ENCODE measurements at regions not wholly inside any gene's neighbourhood (a gene's known extent, or its start where the extent isn't known, plus 50 kb on each side); places are given as distances from the start of the nearest gene placed in this dataset.

DNA sequence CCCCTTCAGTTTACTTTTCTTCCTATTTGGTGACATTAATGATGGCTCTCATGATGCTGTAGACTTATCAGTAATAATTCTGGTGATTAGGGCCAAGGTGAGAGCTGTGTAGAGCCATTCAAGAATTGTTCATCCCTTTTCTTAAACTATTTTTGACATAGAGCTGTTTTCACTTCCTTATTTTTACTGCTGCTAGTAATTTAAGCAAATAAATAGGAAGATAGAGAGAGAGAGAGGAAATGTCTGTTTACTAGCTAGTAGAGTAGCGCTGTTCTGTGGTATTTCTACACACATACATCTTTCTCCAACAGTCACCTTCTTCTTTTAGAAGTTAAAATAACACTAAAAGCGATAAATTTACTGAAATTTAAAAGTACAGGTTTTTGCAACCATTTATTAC lies 678.0 kb upstream of the ZP4 start:
- TF ChIP-seq EZH2phosphoT487 (IDR thresholded peaks at IDR 0.05; ENCODE audit: low read length) (no peak), EZH2 (optimal IDR thresholded peaks at IDR 0.05; ENCODE audit: low read depth, low read length) (no peak)
- TF ChIP-seq, protein P1, sequence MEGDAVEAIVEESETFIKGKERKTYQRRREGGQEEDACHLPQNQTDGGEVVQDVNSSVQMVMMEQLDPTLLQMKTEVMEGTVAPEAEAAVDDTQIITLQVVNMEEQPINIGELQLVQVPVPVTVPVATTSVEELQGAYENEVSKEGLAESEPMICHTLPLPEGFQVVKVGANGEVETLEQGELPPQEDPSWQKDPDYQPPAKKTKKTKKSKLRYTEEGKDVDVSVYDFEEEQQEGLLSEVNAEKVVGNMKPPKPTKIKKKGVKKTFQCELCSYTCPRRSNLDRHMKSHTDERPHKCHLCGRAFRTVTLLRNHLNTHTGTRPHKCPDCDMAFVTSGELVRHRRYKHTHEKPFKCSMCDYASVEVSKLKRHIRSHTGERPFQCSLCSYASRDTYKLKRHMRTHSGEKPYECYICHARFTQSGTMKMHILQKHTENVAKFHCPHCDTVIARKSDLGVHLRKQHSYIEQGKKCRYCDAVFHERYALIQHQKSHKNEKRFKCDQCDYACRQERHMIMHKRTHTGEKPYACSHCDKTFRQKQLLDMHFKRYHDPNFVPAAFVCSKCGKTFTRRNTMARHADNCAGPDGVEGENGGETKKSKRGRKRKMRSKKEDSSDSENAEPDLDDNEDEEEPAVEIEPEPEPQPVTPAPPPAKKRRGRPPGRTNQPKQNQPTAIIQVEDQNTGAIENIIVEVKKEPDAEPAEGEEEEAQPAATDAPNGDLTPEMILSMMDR (IDR thresholded peaks at IDR 0.05; ENCODE audit: low read length), result no peak
- no peaks in the 10 kb centered on the region for H4K20me1 ChIP-seq (ENCODE audit: insufficient read depth, low read length)
- H3K27me3 ChIP-seq (replicated peaks; ENCODE audit: insufficient read depth, low read length), result no peaks in the 10 kb centered on the region
- peak; percentile 18 for DNase-seq
- H3K27ac ChIP-seq (ENCODE audit: low read length), result no peak overlapping the region
- H3K9me3 ChIP-seq (replicated peaks; ENCODE audit: insufficient read depth, low read length), result no peaks in the 10 kb centered on the region
- no peak overlapping the region for H2AFZ ChIP-seq (ENCODE audit: low read length)
- H3K9ac ChIP-seq (ENCODE audit: low read length), result no peak overlapping the region
- H3F3A ChIP-seq (ENCODE audit: insufficient read depth, low read length), result no peaks in the 10 kb centered on the region
- peaks cover 14% of the 10 kb centered on the region for H3K4me1 ChIP-seq (ENCODE audit: low read length)
- no peak overlapping the region for H3K4me3 ChIP-seq (ENCODE audit: low read length)
- H3K79me2 ChIP-seq (ENCODE audit: low read length), result no peaks in the 10 kb centered on the region
- 0 out of 2 replicates have a peak overlapping the region, but pooled peaks have one; percentile 5 for H3K4me2 ChIP-seq (ENCODE audit: low read depth, low read length)
- no peaks in the 10 kb centered on the region for H3K9me2 ChIP-seq (replicated peaks; ENCODE audit: insufficient read depth, low read length)
- H3K36me3 ChIP-seq (replicated peaks; ENCODE audit: insufficient read depth, low read length), result no peaks in the 10 kb centered on the region

DNA sequence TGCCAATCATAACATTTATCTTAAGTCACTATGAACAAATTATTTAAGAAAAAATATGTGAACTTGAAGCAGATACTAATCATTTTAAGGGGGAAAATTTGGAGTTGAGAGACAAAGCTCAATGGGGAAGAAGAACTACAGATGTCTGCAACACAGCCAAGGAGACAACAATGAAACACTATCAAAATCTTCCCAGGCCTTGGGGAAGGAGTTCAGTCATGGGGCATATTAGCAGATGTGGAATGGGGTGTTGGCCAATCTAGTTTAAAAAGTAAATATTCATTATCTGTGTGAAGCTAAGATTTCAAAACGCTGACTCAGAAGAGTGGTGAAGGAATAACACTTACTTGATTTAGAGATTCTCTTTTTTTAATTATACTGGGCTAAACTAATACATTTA lies 671.6 kb upstream of the ZP4 start:
- H2AFZ ChIP-seq (ENCODE audit: low read length), result no peak overlapping the region
- no peaks in the 10 kb centered on the region for H3K9me3 ChIP-seq (replicated peaks; ENCODE audit: insufficient read depth, low read length)
- H3K4me1 ChIP-seq (ENCODE audit: low read length), result no peaks in the 10 kb centered on the region
- no peaks in the 10 kb centered on the region for H3K27me3 ChIP-seq (replicated peaks; ENCODE audit: insufficient read depth, low read length)
- H3K4me2 ChIP-seq (ENCODE audit: low read depth, low read length), result no peak overlapping the region
- no peak overlapping the region for H3K27ac ChIP-seq (ENCODE audit: low read length)
- H3K9me2 ChIP-seq (replicated peaks; ENCODE audit: insufficient read depth, low read length), result no peaks in the 10 kb centered on the region
- no peak overlapping the region for H3K9ac ChIP-seq (ENCODE audit: low read length)
- TF ChIP-seq, protein P1 (IDR thresholded peaks at IDR 0.05; ENCODE audit: low read length), result no peak
- no peak for TF ChIP-seq EZH2phosphoT487 (IDR thresholded peaks at IDR 0.05; ENCODE audit: low read length)
- H3F3A ChIP-seq (ENCODE audit: insufficient read depth, low read length), result no peaks in the 10 kb centered on the region
- H3K4me3 ChIP-seq (ENCODE audit: low read length), result no peak overlapping the region
- DNase-seq, result no peak
- no peaks in the 10 kb centered on the region for H4K20me1 ChIP-seq (ENCODE audit: insufficient read depth, low read length)
- no peaks in the 10 kb centered on the region for H3K36me3 ChIP-seq (replicated peaks; ENCODE audit: insufficient read depth, low read length)
- no peaks in the 10 kb centered on the region for H3K79me2 ChIP-seq (ENCODE audit: low read length)

DNA sequence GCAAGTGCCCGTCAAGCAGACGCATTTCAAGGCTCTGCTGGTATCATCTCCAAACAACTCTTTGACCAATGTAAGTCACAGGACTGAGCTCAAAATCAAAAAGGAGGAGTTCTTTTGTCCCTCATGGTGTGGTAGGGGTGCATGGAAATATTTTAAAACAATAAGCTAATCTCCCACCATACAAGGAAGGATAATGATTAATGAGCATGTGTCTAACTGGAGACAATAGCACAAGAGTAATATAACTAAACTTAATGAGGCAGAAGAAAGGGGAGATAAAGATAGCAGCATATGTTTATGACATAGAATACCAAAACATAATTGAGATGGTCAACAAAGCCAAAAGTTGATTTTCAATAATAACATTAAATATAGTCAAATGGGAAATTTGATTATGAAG lies 668.0 kb upstream of the ZP4 start:
- H3K9me2 ChIP-seq (replicated peaks; ENCODE audit: insufficient read depth, low read length), result no peaks in the 10 kb centered on the region
- H3K4me3 ChIP-seq (ENCODE audit: low read length), result no peak overlapping the region
- H3K36me3 ChIP-seq (replicated peaks; ENCODE audit: insufficient read depth, low read length), result no peaks in the 10 kb centered on the region
- no peaks in the 10 kb centered on the region for H3K4me1 ChIP-seq (ENCODE audit: low read length)
- H2AFZ ChIP-seq (ENCODE audit: low read length), result no peak overlapping the region
- H3F3A ChIP-seq (ENCODE audit: insufficient read depth, low read length), result no peaks in the 10 kb centered on the region
- H4K20me1 ChIP-seq (ENCODE audit: insufficient read depth, low read length), result no peaks in the 10 kb centered on the region
- H3K79me2 ChIP-seq (ENCODE audit: low read length), result no peaks in the 10 kb centered on the region
- no peaks in the 10 kb centered on the region for H3K9me3 ChIP-seq (replicated peaks; ENCODE audit: insufficient read depth, low read length)
- TF ChIP-seq, protein P1 (IDR thresholded peaks at IDR 0.05; ENCODE audit: low read length), result no peak
- no peak for TF ChIP-seq EZH2 (optimal IDR thresholded peaks at IDR 0.05; ENCODE audit: low read depth, low read length)
- no peak for TF ChIP-seq EZH2phosphoT487 (IDR thresholded peaks at IDR 0.05; ENCODE audit: low read length)
- no peak overlapping the region for H3K9ac ChIP-seq (ENCODE audit: low read length)
- DNase-seq, result no peak
- H3K27ac ChIP-seq (ENCODE audit: low read length), result no peak overlapping the region
- no peak overlapping the region for H3K4me2 ChIP-seq (ENCODE audit: low read depth, low read length)
- H3K27me3 ChIP-seq (replicated peaks; ENCODE audit: insufficient read depth, low read length), result no peaks in the 10 kb centered on the region

All from MM.1S (cell line).